IMR-90 (cell line): ENCODE measurements at regions not wholly inside any gene's neighbourhood (a gene's known extent, or its start where the extent isn't known, plus 50 kb on each side); places are given as distances from the start of the nearest gene placed in this dataset.

Experiments
- ATAC-seq: fragments of 200-7000 bp; cut with Tn5 transposase; 2 replicates; pipeline ENCODE4 v1.9.1; 2020; ENCODE audit warnings: low read depth, mild to moderate bottlenecking, moderate library complexity
- BruUV-seq: library from RNA; stranded (reverse); fragments of 400-500 nt; replicated peaks from 2 replicates; lab custom pipeline; 2021; lab: Mats Ljungman, UMichigan
- CTCF ChIA-PET: fragments of 300-600 bp; formaldehyde crosslinking; extraction: SDS; loops from one replicate; lab custom pipeline; 2021; ENCODE audit warnings: antibody characterized with exemption; lab: Yijun Ruan, JAX
- POLR2A ChIA-PET: fragments of 300-600 bp; sonication (Branson Sonifier 250); formaldehyde crosslinking; loops from one replicate; lab custom pipeline; 2022; ENCODE audit warnings: antibody characterized with exemption; ENCODE audit not compliant: unreplicated experiment; lab: Charles Lee
- DNase-seq: peaks from one replicate; pipeline ENCODE4 v3.0.0; 2013
- H2AFZ ChIP-seq: replicated peaks from 2 replicates; pipeline ENCODE3; 2013; ENCODE audit warnings: low read length, mild to moderate bottlenecking; ENCODE audit not compliant: poor library complexity
- H2AK5ac ChIP-seq: 2 replicates; pipeline ENCODE4 v1.6.1; 2013; ENCODE audit warnings: low read depth, low read length, inconsistent platforms
- H2AK9ac ChIP-seq: replicated peaks from 2 replicates; pipeline ENCODE3; 2013; ENCODE audit warnings: mild to moderate bottlenecking, low read depth, low read length, moderate library complexity; ENCODE audit not compliant: poor library complexity
- H2BK120ac ChIP-seq: 2 replicates; pipeline ENCODE4 v1.6.1; 2013; ENCODE audit warnings: low read depth, low read length, inconsistent platforms
- H2BK15ac ChIP-seq: 3 replicates; pipeline ENCODE4 v1.6.1; 2013; ENCODE audit warnings: low read depth, low read length, inconsistent platforms
- H2BK20ac ChIP-seq: 2 replicates; pipeline ENCODE4 v1.6.1; 2013; ENCODE audit warnings: low read depth, mild to moderate bottlenecking, inconsistent platforms, low read length, moderate library complexity
- H2BK5ac ChIP-seq: 2 replicates; pipeline ENCODE4 v1.6.1; 2013; ENCODE audit warnings: mild to moderate bottlenecking, low read depth, low read length, inconsistent platforms; ENCODE audit not compliant: poor library complexity, severe bottlenecking
- H3K14ac ChIP-seq: replicated peaks from 2 replicates; pipeline ENCODE4 v1.6.1; 2013; ENCODE audit warnings: low read depth, low read length, inconsistent platforms
- H3K18ac ChIP-seq: 2 replicates; pipeline ENCODE4 v1.6.1; 2013; ENCODE audit warnings: low read depth, low read length, control low read depth
- H3K23ac ChIP-seq: 2 replicates; pipeline ENCODE4 v1.6.1; 2013; ENCODE audit warnings: low read depth, low read length, inconsistent platforms
- H3K27ac ChIP-seq: 2 replicates; pipeline ENCODE4 v1.5.1; 2013; ENCODE audit warnings: mild to moderate bottlenecking, control low read depth, low read length; ENCODE audit not compliant: insufficient read depth
- H3K27me3 ChIP-seq: 2 replicates; pipeline ENCODE4 v1.6.1; 2013; ENCODE audit warnings: low read length; ENCODE audit not compliant: control insufficient read depth, insufficient read depth
- H3K36me3 ChIP-seq: 2 replicates; pipeline ENCODE4 v1.6.1; 2013; ENCODE audit warnings: low read length, mixed read lengths; ENCODE audit not compliant: control insufficient read depth, insufficient read depth
- H3K4ac ChIP-seq: 2 replicates; pipeline ENCODE4 v1.6.1; 2013; ENCODE audit warnings: low read depth, low read length, inconsistent platforms
- H3K4me1 ChIP-seq: 2 replicates; pipeline ENCODE4 v1.6.1; 2013; ENCODE audit warnings: low read length, mixed read lengths; ENCODE audit not compliant: control insufficient read depth, insufficient read depth
- H3K4me2 ChIP-seq: 2 replicates; pipeline ENCODE4 v1.6.1; 2013; ENCODE audit warnings: low read depth, mild to moderate bottlenecking, control low read depth, low read length, moderate library complexity
- H3K4me3 ChIP-seq: 2 replicates; pipeline ENCODE4 v1.5.1; 2013; ENCODE audit warnings: low read depth, mild to moderate bottlenecking, control low read depth, low read length, moderate library complexity; ENCODE audit not compliant: insufficient read depth
- H3K56ac ChIP-seq: 2 replicates; pipeline ENCODE4 v1.6.1; 2013; ENCODE audit warnings: low read length, inconsistent platforms; ENCODE audit not compliant: insufficient read depth; ENCODE audit errors: extremely low read depth
- H3K79me1 ChIP-seq, 2 experiments: 2 replicates each; pipeline ENCODE4 v1.6.1; 2013; ENCODE audit warnings: low read length in 2 of 2, inconsistent platforms in 1 of 2, low read depth in 1 of 2
- H3K9ac ChIP-seq: 2 replicates; pipeline ENCODE4 v1.6.1; 2013; ENCODE audit warnings: low read depth, low read length, control low read depth
- H3K9me1 ChIP-seq: 2 replicates; pipeline ENCODE4 v1.6.1; 2013; ENCODE audit warnings: low read length, inconsistent platforms; ENCODE audit not compliant: insufficient read depth
- H3K9me3 ChIP-seq: 2 replicates; pipeline ENCODE4 v1.6.1; 2013; ENCODE audit warnings: low read length; ENCODE audit not compliant: control insufficient read depth, insufficient read depth
- H4K20me1 ChIP-seq: 2 replicates; pipeline ENCODE4 v1.6.1; 2013; ENCODE audit warnings: low read length, inconsistent platforms; ENCODE audit not compliant: insufficient read depth
- H4K5ac ChIP-seq: 2 replicates; pipeline ENCODE4 v1.6.1; 2013; ENCODE audit warnings: mild to moderate bottlenecking, low read depth, low read length, control low read depth
- H4K8ac ChIP-seq, 2 experiments: 2 replicates each; pipeline ENCODE4 v1.6.1; 2013; ENCODE audit warnings: low read depth in 2 of 2, low read length in 2 of 2, control low read depth in 1 of 2, inconsistent platforms in 1 of 2
- H4K91ac ChIP-seq: 2 replicates; pipeline ENCODE4 v1.6.1; 2013; ENCODE audit warnings: low read depth, low read length, inconsistent platforms; ENCODE audit not compliant: insufficient read depth
- MAFK ChIP-seq: IDR thresholded peaks from 2 replicates; pipeline ENCODE4 v1.6.1; 2012; ENCODE audit warnings: low read depth, low read length, improper control_type of control experiment
- POLR2A ChIP-seq: IDR thresholded peaks from 2 replicates; pipeline ENCODE4 v1.6.1; 2012; ENCODE audit warnings: mild to moderate bottlenecking, low read depth, low read length
- WGBS, 2 experiments: methylation state at CpG; one replicate each; pipeline versions ENCODE4 v1.1.5 to v1.1.7; 2013; ENCODE audit warnings: missing lambda C conversion rate in 2 of 2; ENCODE audit not compliant: insufficient read length in 1 of 2; ENCODE audit errors: extremely low coverage in 2 of 2; 5-methylcytosine and 5-hydroxymethylcytosine counted together
- dilution Hi-C: fragments of 300-500 bp; cut with HindIII; formaldehyde crosslinking; loops from one replicate; pipeline ENCODE4 v1.14.3; 2018; ENCODE audit warnings: low sequenced_read_pairs; ENCODE audit not compliant: unreplicated experiment
- in situ Hi-C: fragments of 300-500 bp; cut with MboI; formaldehyde crosslinking; loops from 3 replicates; pipeline ENCODE4 v1.14.3; 2019; ENCODE audit warnings: low sequenced_read_pairs, inconsistent platforms, mixed read lengths
- intact Hi-C: fragments of 100-400 bp; cut with micrococcal nuclease; formaldehyde crosslinking; loops from 2 replicates; pipeline ENCODE4 v1.10.0; 2022

DNA sequence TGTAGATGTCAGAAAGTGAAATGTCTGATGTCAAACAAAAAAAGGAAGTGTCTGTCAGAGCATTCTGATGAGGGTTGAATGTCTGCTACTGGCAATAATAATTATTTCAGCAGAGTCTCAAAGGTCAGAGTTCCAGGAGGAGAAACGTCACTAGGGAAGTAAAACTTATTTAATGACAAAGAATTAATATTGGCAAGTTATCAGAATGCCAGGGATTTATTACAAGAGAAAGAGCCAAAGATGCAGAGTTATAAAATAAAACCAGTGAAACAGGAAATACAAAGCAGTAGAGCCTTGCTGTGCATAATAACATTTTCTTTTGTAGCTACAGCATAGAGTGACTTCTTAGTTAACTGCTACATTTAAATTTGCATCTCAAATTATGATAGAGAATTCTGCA lies 504.0 kb upstream of the LRRC4C start:
- Histone ChIP-seq H3K14ac (no peak overlapping the region), H3K9ac (no peak overlapping the region), H2AFZ (no peak overlapping the region), H3K4ac (no peak overlapping the region), H4K20me1 (no peaks in the 10 kb centered on the region), H3K23ac (no peak overlapping the region), H2BK20ac (no peak overlapping the region), H3K27me3 (no peaks in the 10 kb centered on the region), H3K79me1 (no peaks in the 10 kb centered on the region), H2AK9ac (no peak overlapping the region), H4K8ac (no peak overlapping the region), H3K4me3 (no peak overlapping the region), H3K4me1 (no peaks in the 10 kb centered on the region), H2BK15ac (no peak overlapping the region), H4K91ac (no peak overlapping the region), H3K36me3 (no peaks in the 10 kb centered on the region), H2BK120ac (no peak overlapping the region), H3K4me2 (no peak overlapping the region), H2AK5ac (no peak overlapping the region), H3K9me3 (no peaks in the 10 kb centered on the region), H2BK5ac (no peak overlapping the region), H3K18ac (no peak overlapping the region), H3K56ac (no peak overlapping the region), H3K9me1 (no peaks in the 10 kb centered on the region), H4K5ac (no peak overlapping the region), H3K27ac (no peak overlapping the region)
- BruUV-seq: no TSS peak
- dilution Hi-C loops (no loop called here), in situ Hi-C loops (no loop called here), intact Hi-C loops (no loop called here)
- ChIA-PET POLR2A (no interaction called here), CTCF (no interaction called here)
- TF ChIP-seq POLR2A: no peak
- TF ChIP-seq MAFK: no peak
- no peak for DNase-seq
- WGBS, 2 experiments: no CpG with 5 or more reads among the region's 1 CpG
- ATAC-seq: no peak
